Stimulated activated CD8-positive, alpha-beta memory T cell treated with anti-CD3 and anti-CD28 coated beads, Interleukin-12 subunit alpha, Interleukin-12 subunit beta, amount 100 ng/mL, for 4 hours (primary cell): ENCODE measurements at regions not wholly inside any gene's neighbourhood (a gene's known extent, or its start where the extent isn't known, plus 50 kb on each side); places are given as distances from the start of the nearest gene placed in this dataset.

Experiments used
- DNase-seq: peaks from one replicate; pipeline ENCODE4 v3.0.0-alpha.2; 2020; ENCODE audit warnings: low read depth

DNA sequence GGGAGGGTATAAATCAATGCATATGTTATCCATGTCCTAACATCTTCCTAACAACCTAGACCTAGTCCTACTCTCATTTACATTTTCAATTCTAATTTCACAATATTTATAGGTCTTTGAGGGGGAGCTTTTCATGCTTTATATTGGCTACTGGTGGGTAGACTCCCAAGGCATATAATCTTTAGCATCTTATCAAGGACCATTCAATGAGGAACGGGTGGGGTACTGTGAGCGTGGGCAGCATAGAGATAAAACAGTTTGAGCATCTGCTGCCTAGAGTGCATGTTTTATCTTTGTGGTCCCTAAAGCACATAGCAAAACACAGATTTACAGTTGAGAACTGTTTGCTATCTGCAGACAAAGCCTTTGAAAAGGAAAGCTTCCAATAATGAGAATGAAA, 427.6 kb upstream of the WWC1 start:
- DNase-seq = no peak

DNA sequence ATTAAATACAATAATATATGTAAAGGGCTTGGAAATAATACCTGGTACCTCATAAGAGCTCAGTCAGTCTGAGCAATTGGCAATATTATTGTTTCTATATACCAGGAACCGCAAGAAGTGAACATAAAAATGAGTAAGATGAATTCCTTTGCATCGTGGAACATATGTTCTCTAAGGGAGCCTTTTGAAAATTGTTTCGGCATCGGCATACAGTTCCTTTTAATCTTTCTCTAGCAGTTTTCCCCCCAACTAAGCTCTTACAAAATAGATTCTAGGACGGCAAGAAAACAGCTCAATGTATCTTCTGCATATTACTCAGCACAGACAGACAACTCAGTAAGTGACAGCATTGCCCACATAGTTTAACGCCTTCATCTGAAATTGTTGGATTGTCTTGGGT, 426.6 kb upstream of the WWC1 start:
- no peak for DNase-seq

DNA sequence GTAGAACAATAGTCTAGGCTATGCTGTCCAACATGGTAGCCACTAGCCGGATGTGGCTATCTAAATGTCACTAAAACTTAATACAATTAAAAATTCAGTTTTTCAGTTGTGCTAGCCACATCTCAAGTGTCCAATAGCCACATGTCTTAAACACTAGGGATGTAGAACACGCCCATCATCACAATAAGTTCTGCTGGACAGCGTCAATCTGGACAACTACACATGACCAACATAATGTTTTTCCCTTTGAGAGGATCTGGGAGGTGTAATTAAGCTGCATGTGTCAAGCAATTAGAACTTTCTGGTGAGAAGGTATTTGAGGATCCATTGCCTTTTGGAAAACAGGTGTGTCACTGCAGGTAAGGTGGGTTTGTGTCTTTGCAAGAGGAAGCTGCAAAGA, 424.6 kb upstream of the WWC1 start:
- DNase-seq = no peak

DNA sequence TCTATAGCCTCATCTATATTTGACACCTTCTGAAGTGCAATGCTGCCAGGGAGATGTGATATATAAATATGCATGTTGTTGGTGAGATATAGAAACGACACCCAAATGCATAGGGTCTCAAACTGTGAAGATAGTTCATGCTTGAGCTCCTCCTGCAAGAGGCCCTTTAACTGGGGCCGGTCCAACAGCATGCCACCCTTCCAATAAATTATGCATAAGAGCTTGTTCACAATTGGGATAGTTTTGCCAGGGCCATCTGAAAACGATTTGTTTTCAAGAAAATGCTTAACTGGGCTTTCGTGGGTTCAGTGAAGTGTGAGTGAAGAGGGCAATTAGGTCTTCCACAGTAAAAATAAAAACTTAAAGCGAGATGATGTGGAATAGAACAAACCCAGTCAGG, 424.2 kb upstream of the WWC1 start:
- no peak for DNase-seq

DNA sequence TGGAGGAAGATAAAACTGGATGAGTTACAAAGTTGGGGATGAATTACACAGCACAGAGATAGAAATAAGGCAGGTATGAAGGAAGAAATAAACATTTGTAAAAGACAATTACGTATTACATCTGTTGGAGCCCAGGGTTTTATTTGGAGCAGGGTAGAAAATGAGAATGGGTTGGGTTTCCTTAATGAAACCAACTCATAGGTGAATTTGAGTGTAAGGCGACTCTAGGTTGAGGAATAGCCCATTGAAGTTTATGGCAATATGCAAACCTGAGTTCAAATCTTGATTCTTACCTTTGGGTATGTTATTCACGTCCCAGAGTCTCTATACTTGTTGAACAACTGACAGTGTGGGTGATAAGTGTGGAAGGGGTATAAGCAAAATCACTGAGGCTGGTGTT, 422.3 kb upstream of the WWC1 start:
- DNase-seq = no peak

DNA sequence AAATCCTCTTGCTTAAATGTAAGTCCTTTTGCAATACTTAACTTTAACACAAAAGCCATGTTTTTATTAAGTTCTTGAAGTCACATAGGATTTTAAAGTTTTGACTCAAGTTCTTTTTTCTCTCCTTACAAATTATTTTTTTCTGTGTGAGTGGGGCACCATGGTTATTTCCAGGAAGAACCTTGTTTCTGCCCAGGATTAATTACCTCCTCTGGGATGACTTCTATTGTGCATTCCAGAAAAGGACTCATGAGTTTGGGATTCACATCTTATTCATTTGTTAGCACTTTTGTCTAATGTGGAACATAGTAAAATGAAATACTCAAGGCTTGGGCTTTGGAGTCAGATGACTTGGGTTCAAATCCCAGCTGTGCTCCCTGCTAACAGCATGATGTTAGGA, 421.4 kb upstream of the WWC1 start:
- DNase-seq = no peak

DNA sequence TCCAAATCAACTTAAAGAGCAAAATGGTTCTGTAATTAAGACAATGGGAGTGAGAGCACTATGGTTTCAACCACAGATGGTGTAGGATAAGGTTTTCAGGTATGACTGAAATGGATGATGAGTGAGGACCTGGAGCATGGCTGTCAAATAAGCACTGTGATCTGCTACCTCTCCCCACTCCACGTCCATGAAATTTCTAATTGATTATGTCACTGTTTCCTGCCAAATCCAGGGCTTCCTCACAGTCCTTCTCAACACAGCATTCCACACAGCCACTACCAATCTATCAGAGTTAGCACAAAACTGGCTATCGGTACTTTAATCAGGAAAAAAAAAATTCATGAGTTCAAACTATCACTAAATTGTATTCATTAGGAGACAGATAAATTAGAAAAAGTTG, 420.4 kb upstream of the WWC1 start:
- DNase-seq = no peak

DNA sequence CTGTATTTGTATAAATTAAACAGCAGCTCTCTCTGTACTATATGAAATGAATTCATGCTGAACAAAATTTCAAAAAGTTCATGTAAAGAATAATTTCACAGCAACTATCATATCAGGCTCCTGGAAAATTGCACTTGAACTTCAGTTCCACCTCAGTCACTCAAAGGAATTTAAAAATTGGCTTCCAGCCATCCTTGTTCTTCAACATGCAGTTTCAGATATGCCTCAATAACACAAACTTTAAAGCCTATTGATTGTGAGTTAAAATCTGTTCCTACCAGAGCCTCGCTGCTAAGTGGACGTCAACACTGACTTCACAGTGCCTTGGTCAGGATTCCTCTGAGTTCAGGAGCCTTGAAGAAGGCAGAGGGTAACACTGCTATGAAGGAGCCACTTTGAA, 418.7 kb upstream of the WWC1 start:
- no peak for DNase-seq

DNA sequence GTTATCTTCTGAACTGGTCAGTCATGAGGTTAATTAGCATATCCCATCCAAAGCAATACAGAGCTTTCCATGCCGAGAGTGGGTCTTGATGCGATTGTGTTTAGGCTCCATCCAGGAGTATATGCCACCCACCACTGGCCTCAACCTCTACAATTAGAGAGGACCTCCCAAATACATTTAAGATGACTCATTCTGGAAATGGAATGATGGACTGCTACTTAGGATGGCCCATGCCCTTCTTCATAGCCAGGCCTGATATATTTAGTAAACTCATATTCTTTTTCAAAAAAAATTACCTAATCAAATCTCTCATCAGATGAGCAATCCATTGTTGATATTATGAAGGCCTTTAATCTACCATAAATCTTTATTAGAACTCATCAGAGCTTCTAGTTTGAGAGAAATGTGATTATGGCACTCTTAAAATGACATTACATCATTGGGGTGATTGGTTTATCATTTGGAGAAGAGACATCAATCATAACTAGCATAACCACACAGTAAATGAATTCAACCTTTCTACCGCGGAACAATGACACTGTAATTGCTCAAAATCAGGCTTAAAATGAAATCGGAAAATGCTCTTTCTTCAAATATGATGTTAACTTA, 414.2 kb upstream of the WWC1 start:
- DNase-seq = no peak

DNA sequence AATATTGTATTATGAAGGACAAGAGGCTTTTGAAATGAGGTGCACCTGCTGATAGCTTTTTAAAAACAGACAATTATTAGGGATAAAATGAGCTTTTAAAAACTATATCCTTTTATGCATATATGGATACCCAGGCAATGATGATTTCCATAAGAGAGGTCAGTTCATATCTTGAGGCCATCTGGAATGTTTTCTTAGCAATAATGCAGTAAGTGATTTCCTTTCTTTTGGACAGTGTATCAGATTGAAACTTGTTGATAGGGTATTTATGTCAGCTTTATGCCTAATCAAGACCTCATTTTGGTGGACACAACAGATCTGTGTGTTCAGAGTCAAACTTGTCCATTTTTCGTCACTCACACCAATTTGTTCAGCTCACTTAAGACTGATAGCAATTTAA, 413.5 kb upstream of the WWC1 start:
- DNase-seq = no peak

DNA sequence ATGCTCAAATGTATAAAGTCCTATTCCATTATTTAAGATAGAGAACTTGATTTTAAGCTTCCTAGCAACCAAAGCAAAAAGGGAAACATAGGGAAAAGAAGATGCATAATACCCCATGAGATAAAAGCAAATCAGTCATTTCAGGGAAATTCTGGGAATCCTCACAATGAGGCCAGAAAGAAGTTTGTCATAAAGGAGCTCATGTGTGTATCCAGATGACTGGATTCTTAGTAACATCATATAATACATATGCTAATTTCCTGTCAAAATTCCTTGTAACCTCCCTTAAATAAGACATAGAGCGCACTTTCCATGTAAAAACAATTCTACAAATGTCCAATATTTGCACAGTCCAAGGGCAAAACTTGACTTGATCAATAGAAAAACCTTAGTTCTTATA, 411.0 kb upstream of the WWC1 start:
- DNase-seq = no peak

DNA sequence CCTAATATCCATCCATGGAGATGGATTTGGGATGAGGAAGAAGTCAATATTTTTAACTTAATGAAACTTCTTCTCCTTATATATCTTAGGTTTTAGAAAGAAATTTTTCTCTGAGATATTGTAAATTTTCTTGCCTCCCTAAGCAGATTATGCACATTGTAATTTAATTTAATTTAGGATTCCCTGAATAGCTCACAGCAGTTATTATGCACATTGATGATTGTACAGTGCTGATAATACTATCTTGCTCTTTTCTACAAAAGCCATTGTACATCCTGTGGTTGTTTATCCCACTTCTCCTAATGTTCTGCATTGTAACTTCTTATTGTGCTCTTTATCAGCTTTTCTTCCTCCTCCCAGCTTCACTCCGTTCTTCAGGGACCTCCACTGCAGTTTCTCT, 410.4 kb upstream of the WWC1 start:
- DNase-seq = no peak

DNA sequence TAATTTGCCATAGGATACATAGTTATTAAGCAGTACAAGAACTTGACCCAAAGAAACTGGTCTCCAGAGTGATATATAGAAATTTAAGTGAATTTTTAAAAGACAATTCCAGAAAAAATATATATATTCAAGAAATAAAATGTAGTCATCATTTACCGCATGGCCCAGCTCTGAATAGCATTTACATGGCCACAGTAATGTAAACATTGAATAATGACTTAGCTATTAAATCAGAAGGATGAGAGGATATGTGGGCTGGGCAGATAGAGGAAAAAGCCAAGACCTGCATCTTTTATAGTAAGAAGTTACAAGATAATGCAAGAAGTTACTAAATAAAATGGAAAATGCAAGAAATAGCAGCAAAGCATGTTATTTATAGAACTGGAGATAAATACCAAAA, 405.2 kb upstream of the WWC1 start:
- no peak for DNase-seq

DNA sequence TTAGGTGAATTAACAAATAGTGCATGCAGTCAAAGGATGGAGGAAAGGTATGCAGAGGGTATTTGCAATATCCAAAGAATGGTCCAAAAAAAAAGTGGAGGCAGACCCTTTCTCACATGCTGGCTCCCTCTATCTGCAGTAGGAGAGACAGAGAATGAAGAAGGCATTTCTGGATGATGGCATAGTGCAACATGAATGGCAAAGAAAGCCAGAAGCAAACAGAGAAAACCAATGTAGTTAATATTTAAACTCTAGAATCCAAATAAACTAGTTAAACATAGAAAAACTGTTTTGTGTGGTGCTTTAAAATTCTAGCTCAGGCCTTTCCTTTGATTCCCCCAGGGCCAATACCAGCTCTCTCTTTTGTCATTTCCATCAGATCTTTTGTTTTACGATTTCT, 403.1 kb upstream of the WWC1 start:
- no peak for DNase-seq

DNA sequence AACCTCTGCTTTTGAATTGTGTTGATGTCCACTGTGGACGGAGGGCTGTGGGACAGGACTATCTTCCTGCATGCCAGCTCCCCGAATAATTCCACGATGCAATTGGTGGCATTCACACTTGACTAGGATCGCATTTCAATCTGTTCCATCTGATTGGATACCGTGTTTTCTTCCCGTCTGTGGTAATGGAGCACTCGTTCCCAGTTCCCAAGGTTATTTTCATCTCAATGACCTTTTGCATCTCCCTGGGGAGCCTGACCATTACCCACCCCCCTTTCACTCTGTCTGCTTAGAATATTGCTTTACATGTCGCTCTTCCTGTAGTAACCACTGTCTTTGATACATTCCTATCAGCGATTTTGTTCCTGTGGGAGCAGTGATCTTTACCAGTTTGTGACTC, 402.2 kb upstream of the WWC1 start:
- no peak for DNase-seq

DNA sequence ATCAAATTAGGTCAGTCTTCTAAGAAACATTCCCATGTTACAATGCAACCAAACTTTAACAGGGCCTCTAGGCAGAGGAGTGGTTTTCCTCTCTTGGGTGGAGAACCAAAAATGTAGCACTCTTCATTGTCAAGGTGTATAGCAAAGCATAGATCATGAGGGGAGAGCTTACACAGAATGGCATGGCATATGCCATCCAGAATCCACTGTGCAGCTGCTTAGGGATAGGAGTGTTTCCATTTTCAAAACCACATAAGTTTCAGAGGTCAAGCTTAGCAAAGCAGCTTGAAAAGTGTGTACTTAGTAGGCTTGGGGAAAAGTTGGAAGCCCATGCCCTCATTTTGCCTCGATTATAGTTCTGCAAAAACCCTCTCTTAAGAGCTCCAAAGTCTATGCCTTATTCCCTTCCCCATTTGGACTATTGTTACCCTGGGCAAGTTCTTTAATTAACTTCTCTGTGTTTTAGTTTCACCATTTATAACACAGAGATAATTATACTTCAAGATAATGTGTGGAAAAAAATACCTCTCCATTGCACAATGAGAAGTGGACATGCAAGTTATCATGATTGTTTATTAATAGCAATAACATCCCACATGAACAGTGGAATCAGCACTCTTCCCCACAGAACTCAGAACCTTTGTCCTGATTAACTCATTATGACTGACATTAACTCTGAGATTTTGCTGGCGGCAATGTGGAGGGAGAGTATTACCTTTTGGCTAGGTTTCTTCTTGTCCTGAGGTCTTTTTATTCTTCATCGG, 398.9 kb upstream of the WWC1 start:
- no peak for DNase-seq

DNA sequence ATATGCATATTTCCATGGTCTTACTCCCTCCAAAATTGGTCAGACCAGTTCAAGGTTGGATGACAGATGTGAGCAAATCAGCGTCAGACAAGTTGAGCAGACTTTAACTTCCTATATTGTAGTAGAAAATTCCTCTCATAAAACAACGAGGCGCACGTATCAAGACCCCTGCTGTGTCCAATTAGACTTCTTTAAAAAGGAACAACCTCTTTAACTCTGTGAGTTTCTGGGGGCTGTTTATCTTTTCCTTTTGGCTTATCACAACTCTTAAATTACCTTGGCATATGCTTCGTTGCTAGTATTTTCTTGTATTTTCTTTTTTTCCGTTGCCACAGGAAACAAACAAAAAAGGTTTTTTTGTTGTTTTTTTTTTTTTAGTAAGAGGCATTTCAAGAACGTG, 398.2 kb upstream of the WWC1 start:
- DNase-seq = no peak

DNA sequence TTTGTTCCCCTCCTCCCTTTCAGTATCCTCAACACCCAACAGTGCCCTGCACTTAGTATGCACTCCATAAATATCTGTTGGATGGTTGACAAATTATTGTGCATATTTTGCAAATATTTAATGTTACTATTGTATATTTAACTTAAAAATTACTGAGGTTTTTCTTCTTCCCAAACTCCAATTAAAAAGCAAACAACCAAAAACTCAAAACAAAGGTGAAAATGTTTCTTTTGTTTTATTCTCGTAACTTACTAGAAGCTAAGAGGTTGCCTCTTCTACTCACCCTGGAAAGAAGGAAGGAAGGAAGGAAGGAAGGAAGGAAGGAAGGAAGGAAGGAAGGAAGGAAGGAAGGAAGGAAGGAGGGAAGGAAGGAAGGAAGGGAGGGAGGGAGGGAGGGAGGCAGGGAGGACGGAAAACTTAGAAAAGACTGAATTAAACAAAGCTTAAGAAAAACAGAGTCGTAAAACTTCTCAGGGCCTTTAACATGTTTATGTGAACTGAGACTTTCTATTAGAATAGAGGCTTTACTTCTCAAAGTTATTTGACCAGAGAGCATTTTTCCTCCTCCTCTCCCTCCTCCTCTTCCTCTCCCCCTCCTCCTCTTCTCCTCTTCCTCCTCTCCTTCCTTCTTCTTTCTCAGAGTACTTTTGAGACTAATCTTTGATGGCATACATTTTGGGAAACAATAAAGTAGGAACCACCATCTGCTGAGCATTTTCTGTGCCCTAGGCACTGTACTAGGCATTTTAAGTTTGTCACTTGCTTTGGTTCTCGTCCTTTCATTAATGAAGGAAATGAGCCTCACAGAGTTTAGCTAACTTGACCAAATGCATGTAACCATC, 396.6 kb upstream of the WWC1 start:
- DNase-seq = no peak

DNA sequence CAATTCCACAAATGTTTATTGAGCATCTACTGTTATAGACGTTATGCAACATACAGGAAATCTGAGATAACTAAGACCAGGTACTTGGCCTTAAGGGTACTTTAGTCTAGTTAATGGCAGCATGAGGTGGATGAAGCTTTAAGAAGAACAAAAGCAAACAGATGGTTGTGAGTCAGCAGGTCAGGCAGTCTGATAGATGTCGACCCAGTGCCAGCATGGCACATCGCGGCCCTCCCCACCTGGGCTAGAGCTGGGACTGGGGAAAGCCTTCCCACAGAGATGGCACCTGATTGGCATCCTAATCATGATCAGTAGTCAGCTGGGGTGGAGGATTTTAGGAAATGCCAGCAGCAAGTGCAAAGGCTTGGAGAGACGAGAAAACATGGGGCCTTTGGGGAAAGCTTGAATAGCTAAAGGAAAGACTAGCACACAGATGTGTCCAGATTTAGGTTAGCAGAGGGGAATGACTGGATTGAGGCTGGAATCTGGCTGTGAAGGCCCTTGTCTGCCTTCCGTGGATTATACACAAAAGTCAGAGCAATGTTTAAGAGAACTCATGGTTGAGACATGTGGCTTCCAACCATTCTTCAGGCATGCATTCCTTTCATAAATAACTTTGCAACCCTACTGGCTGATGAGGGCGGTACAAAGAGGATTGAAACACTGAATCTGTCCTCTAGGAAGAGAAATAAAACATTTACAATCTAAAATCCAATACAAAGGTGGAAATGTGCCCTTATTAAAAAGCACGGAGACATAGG, 395.4 kb upstream of the WWC1 start:
- DNase-seq = no peak

DNA sequence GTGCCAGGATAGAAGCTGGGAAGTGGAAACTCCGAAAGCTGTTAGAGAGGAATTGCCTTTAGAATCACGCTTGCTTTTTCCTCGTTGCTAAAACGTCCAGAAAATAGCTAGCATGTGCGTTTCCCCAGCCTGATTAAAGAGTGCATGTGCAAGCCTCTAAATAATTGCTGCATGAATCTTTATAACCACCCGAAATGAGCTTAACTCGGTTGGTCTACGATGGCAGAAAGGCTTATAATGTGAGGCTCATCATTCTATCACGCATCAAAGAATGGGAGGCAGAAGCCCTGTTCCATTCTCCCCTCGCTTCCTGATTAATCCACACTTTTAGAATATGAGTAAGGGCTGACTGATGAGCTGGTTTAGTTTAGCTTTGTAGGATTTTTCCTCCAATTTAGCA, 394.6 kb upstream of the WWC1 start:
- DNase-seq = no peak

DNA sequence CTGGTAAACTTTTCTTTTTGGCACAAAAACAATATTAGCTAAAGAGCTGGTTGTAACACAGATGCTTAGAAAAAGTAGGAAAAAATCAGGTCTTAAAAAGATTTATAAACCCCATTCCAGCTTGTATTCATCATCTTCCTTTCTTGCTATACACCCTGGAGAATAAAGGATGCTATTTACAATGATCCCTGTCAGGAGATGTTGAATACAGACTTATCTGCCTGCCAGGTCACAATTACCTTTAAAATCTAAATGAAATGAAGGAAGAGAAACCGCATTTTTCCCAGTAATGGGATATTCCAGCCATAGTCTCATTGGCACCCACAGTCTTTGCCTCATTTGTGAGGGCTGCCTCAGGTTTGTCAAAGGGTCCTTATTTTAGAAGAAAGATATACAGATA, 394.1 kb upstream of the WWC1 start:
- no peak for DNase-seq

DNA sequence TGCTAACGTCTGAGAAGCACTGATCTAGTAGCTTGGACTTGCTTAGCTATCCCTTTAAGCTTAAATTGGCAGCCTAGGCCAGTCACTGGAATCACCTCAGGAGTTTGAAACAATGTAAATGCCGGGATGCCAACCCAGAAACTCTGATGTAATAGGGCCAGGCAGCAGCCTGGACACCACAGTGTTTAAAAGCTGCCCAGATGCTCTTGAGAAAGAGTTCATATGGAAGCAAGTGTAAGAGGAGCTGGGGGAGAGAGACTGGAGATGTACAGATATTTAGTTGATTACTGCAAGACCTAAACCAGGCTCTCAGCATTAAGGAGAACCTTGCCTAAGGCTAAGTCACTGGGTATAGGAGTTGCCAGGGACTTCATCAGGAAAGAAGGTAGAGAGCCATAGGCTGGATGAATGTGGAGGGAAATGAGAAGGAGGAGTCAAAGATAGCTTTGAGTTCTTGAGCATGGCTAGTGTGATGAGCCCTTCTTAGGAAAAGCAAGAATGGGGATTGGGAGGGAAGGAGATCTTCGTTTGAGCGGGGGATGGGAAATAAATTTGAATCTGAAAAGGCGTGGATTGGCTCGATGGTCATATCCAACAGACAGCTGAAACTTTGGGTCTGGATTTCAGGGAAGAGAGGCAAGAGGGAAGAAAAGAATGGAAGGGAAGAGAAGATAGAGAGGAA, 392.9 kb upstream of the WWC1 start:
- no peak for DNase-seq
